ENCODE measurements at regions not wholly inside any gene's neighbourhood (a gene's known extent, or its start where the extent isn't known, plus 50 kb on each side); places are given as distances from the start of the nearest gene placed in this dataset.

DNA sequence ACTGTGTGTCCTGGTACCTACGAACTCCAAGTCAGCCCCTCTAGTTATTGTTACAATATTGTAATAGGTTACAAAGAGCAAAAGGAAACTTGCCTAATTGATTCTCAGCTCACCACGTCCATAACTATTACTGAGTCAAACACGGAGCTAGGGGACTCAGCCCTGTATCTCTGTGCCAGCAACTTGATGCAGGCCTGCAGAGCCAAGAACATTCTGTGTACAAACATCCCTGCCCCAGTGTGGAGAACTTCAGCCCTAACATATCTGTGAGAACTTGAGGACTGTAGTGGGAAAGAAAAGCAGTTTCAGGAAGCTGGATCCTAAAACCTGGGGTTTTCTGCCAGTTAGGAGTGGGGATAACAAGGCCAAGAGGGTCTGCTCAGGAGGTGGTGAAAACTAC lies 114.9 kb upstream of the PRSS58 start:
- Histone ChIP-seq H2AFZ (replicated peaks; ENCODE audit: low read length, poor library complexity) (no peak overlapping the region), H3K9ac (ENCODE audit: low read depth, low read length) (no peak overlapping the region)
- no TSS peak for BruUV-seq (replicated peaks)

More for the DNA sequence above, 114.9 kb upstream of the PRSS58 start:
- Histone ChIP-seq H2AK9ac (replicated peaks; ENCODE audit: low read depth, low read length, poor library complexity) (no peak overlapping the region), H3K56ac (ENCODE audit: extremely low read depth, insufficient read depth, low read length) (no peak overlapping the region), H2AK5ac (ENCODE audit: low read depth, low read length) (0 out of 2 replicates have a peak overlapping the region, but pooled peaks have one; percentile 28), H3K9me3 (ENCODE audit: control insufficient read depth, insufficient read depth, low read length) (peaks cover 8% of the 10 kb centered on the region), H4K91ac (ENCODE audit: insufficient read depth, low read depth, low read length) (peak overlapping the region; percentile 38; the same call in 1 of the 2 replicates), H2BK5ac (ENCODE audit: low read depth, low read length, poor library complexity, severe bottlenecking) (no peak overlapping the region), H3K4me2 (ENCODE audit: low read depth, low read length) (no peak overlapping the region), H3K23ac (ENCODE audit: low read depth, low read length) (no peak overlapping the region; the same call in 1 of the 2 replicates), H3K4ac (ENCODE audit: low read depth, low read length) (peak overlapping the region; percentile 26), H2BK20ac (ENCODE audit: low read depth, low read length) (peak overlapping the region; percentile 62), H3K36me3 (ENCODE audit: control insufficient read depth, insufficient read depth, low read length) (no peaks in the 10 kb centered on the region), H4K5ac (ENCODE audit: low read depth, low read length) (no peak overlapping the region; the same call in 1 of the 2 replicates), H3K9me1 (ENCODE audit: insufficient read depth, low read length) (peaks cover 13% of the 10 kb centered on the region; the same call in 1 of the 2 replicates), H3K27me3 (ENCODE audit: control insufficient read depth, insufficient read depth, low read length) (no peaks in the 10 kb centered on the region), H2BK120ac (ENCODE audit: low read depth, low read length) (peak overlapping the region; percentile 38), H3K14ac (replicated peaks; ENCODE audit: low read depth, low read length) (no peak overlapping the region), H3K27ac (ENCODE audit: insufficient read depth, low read length) (no peak overlapping the region), H3K18ac (ENCODE audit: low read depth, low read length) (0 out of 2 replicates have a peak overlapping the region, but pooled peaks have one; percentile 26), H4K20me1 (ENCODE audit: insufficient read depth, low read length) (no peaks in the 10 kb centered on the region), H3K4me1 (ENCODE audit: control insufficient read depth, insufficient read depth, low read length) (peaks cover 15% of the 10 kb centered on the region), H4K8ac (ENCODE audit: low read depth in 2 of 2, low read length in 2 of 2) (peak overlapping the region in 1 of 2 experiments; percentile 5; a peak in 1 of 4 replicates), H2BK15ac (ENCODE audit: low read depth, low read length) (peak overlapping the region; percentile 23; the same call in 1 of the 3 replicates), H3K79me1 (ENCODE audit: low read depth in 1 of 2, low read length in 2 of 2) (no peaks in the 10 kb centered on the region), H3K4me3 (ENCODE audit: insufficient read depth, low read depth, low read length) (no peak overlapping the region)
- no CpG with 5 or more reads among the region's 3 CpGs for WGBS, 2 experiments (ENCODE audit: extremely low coverage in 2 of 2, insufficient read length in 1 of 2)
- intact Hi-C loops (cut with micrococcal nuclease) = no loop called here
- dilution Hi-C loops (cut with HindIII; ENCODE audit: low sequenced_read_pairs, unreplicated experiment) = no loop called here
- no peak for DNase-seq
- CTCF ChIA-PET = interaction anchor here (1.2 kb wide), 1 partner anchor 13 kb away, joined by 4 read pairs; no protein-coding TSS in a partner anchor
- in situ Hi-C loops (cut with MboI; ENCODE audit: low sequenced_read_pairs) = no loop called here
- TF ChIP-seq MXI1 (IDR thresholded peaks at IDR 0.05; ENCODE audit: borderline replicate concordance, low read depth, low read length) (no peak), ELK1 (IDR thresholded peaks at IDR 0.05; ENCODE audit: borderline replicate concordance, low read depth, low read length) (no peak)
- POLR2A ChIA-PET (ENCODE audit: unreplicated experiment) = no interaction called here
- no peak for ATAC-seq (ENCODE audit: low read depth)
